ENCODE measurements at regions not wholly inside any gene's neighbourhood (a gene's known extent, or its start where the extent isn't known, plus 50 kb on each side); places are given as distances from the start of the nearest gene placed in this dataset.

GRCh38 chr22:47817380-47817779 lies 1054.9 kb downstream of the TBC1D22A start:
- TF ChIP-seq AEBP2 (tag by site-specific recombination; IDR thresholded peaks at IDR 0.05; ENCODE audit: borderline replicate concordance) = no peak
- no peak for TF ChIP-seq ZNF24 (tag by site-specific recombination; IDR thresholded peaks at IDR 0.05)
- no peak for TF ChIP-seq ZBTB49 (tag by site-specific recombination; IDR thresholded peaks at IDR 0.05; ENCODE audit: low read depth)
